ENCODE measurements at regions not wholly inside any gene's neighbourhood (a gene's known extent, or its start where the extent isn't known, plus 50 kb on each side); places are given as distances from the start of the nearest gene placed in this dataset.
A peak's percentile ranks its signal among the peaks of the same experiment; 100 is the strongest.

DNA sequence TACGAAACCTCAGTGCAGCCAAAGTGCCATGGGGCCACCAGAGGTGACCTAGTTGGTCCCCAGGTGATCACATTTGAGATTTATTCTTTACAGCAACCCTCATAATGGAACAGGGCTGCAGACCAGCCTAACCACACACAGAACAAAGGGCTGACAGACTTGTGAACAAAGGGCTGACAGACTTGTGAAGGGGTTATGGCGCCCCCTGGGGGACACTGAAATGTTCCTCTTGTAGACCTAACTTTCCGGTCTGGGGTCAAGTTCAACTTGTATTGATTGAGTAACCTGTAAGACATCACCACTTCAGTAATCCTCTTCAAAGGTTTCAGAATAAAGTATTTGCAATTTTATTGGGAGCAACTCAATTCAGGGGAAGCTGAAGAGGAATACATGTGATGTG lies 175.9 kb upstream of the RPS6KA3 start:
- Histone ChIP-seq H3F3A (ENCODE audit: low read length, unreplicated experiment) (no peaks in the 10 kb centered on the region), H3K27me3 (ENCODE audit: low read length) (no peaks in the 10 kb centered on the region), H2AFZ (ENCODE audit: low read length) (no peak overlapping the region), H3K9me2 (replicated peaks; ENCODE audit: low read length) (no peaks in the 10 kb centered on the region), H3K4me3 (ENCODE audit: low read length) (no peak overlapping the region), H3K9ac (ENCODE audit: low read length) (no peak overlapping the region), H3K9me3 (ENCODE audit: low read length) (no peaks in the 10 kb centered on the region), H3K4me1 (ENCODE audit: insufficient read depth, low read length) (peaks cover 3% of the 10 kb centered on the region; the same call in 1 of the 2 replicates), H3K4me2 (ENCODE audit: low read length) (no peak overlapping the region), H4K20me1 (ENCODE audit: low read length) (no peaks in the 10 kb centered on the region), H3K36me3 (ENCODE audit: low read depth, low read length) (no peaks in the 10 kb centered on the region), H3K79me2 (ENCODE audit: low read length) (no peaks in the 10 kb centered on the region), H3K27ac (ENCODE audit: low read length) (no peak overlapping the region)
- peak; percentile 74 for ATAC-seq
- no TSS peak for BruUV-seq (replicated peaks)
- intact Hi-C loops (cut with micrococcal nuclease), result loop anchor here (1.0 to 5.0 kb wide), 2 partner anchors 80 to 189 kb away; no protein-coding TSS in a partner anchor
- no peak for TF ChIP-seq EZH2 (IDR thresholded peaks at IDR 0.05; ENCODE audit: low read length, unreplicated experiment)
- TF ChIP-seq, protein P1, sequence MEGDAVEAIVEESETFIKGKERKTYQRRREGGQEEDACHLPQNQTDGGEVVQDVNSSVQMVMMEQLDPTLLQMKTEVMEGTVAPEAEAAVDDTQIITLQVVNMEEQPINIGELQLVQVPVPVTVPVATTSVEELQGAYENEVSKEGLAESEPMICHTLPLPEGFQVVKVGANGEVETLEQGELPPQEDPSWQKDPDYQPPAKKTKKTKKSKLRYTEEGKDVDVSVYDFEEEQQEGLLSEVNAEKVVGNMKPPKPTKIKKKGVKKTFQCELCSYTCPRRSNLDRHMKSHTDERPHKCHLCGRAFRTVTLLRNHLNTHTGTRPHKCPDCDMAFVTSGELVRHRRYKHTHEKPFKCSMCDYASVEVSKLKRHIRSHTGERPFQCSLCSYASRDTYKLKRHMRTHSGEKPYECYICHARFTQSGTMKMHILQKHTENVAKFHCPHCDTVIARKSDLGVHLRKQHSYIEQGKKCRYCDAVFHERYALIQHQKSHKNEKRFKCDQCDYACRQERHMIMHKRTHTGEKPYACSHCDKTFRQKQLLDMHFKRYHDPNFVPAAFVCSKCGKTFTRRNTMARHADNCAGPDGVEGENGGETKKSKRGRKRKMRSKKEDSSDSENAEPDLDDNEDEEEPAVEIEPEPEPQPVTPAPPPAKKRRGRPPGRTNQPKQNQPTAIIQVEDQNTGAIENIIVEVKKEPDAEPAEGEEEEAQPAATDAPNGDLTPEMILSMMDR (conservative IDR thresholded peaks at IDR 0.05; ENCODE audit: low read depth, low read length), result peak; percentile 80
- ChIA-PET CTCF (no interaction called here), POLR2A (ENCODE audit: unreplicated experiment) (no interaction called here)
- peak; percentile 86 for DNase-seq

- intact Hi-C loops (cut with micrococcal nuclease), result loop anchor here (5.0 kb wide), 1 partner anchor 79 kb away; no protein-coding TSS in a partner anchor
- BruUV-seq (replicated peaks), result no TSS peak
- TF ChIP-seq EZH2phosphoT487 (IDR thresholded peaks at IDR 0.05; ENCODE audit: borderline replicate concordance, low read length), result no peak
- TF ChIP-seq, protein P1 (conservative IDR thresholded peaks at IDR 0.05; ENCODE audit: low read depth, low read length), result no peak
- no peak for TF ChIP-seq EZH2 (IDR thresholded peaks at IDR 0.05; ENCODE audit: low read length, unreplicated experiment)
- H3K4me1 ChIP-seq (ENCODE audit: insufficient read depth, low read length), result peaks cover 3% of the 10 kb centered on the region; the same call in 1 of the 2 replicates
- H3K9ac ChIP-seq (ENCODE audit: low read length), result no peak overlapping the region
- H3K9me2 ChIP-seq (replicated peaks; ENCODE audit: low read length), result no peaks in the 10 kb centered on the region
- H3K9me3 ChIP-seq (ENCODE audit: low read length), result no peaks in the 10 kb centered on the region
- H3F3A ChIP-seq (ENCODE audit: low read length, unreplicated experiment), result no peaks in the 10 kb centered on the region
- no peak overlapping the region for H3K4me2 ChIP-seq (ENCODE audit: low read length)
- CTCF ChIA-PET, result no interaction called here
- no peaks in the 10 kb centered on the region for H3K79me2 ChIP-seq (ENCODE audit: low read length)
- H3K27ac ChIP-seq (ENCODE audit: low read length), result no peak overlapping the region
- no peaks in the 10 kb centered on the region for H3K36me3 ChIP-seq (ENCODE audit: low read depth, low read length)
- H3K27me3 ChIP-seq (ENCODE audit: low read length), result no peaks in the 10 kb centered on the region
- DNase-seq, result no peak
- no peaks in the 10 kb centered on the region for H4K20me1 ChIP-seq (ENCODE audit: low read length)
- H3K4me3 ChIP-seq (ENCODE audit: low read length), result no peak overlapping the region
- ATAC-seq, result no peak
- POLR2A ChIA-PET (ENCODE audit: unreplicated experiment), result no interaction called here
- H2AFZ ChIP-seq (ENCODE audit: low read length), result no peak overlapping the region
Measured at GRCh38 chrX:20441123-20441522, 174.4 kb upstream of the RPS6KA3 start.

DNA sequence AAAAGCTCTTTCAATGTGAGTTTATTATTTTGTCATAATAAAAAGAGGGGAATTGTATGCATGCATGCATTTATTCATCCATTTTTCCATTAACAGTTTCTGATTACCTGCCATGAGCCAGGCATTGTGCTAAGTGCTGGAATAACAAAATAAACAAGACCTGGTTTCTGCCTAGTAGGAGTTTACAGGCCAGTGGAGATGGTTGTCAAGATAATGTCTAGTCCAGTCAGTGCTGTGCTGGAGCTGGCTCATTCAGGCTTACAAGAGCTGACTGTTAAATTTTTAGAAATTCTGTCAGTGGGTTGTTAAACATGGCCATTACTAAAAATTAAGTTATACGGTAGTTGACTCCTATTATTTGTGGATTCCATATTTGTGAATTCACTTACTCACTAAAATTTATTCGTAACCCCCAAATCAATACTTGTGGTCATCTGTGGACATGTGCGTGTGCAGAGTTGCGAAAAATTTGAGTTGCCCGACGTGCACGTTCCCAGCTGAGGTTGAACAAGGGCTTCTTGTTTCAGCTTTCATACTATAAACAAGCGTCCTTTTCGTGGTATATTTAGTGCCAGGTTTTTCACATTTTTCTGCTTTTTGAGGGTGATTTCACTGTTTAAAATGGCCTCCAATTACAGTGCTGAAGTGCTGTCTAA lies 172.3 kb upstream of the RPS6KA3 start:
- ATAC-seq, result no peak
- intact Hi-C loops (cut with micrococcal nuclease), result loop anchor here (10.0 kb wide), 1 partner anchor 54 kb away; no protein-coding TSS in a partner anchor
- CTCF ChIA-PET, result no interaction called here

More for the DNA sequence above, 172.3 kb upstream of the RPS6KA3 start:
- Histone ChIP-seq H3K9me2 (replicated peaks; ENCODE audit: low read length) (no peaks in the 10 kb centered on the region), H2AFZ (ENCODE audit: low read length) (no peak overlapping the region), H3K4me3 (ENCODE audit: low read length) (no peak overlapping the region), H3K36me3 (ENCODE audit: low read depth, low read length) (no peaks in the 10 kb centered on the region), H3K79me2 (ENCODE audit: low read length) (no peaks in the 10 kb centered on the region), H3K27ac (ENCODE audit: low read length) (no peak overlapping the region), H3K4me2 (ENCODE audit: low read length) (no peak overlapping the region), H4K20me1 (ENCODE audit: low read length) (no peaks in the 10 kb centered on the region), H3F3A (ENCODE audit: low read length, unreplicated experiment) (no peaks in the 10 kb centered on the region), H3K4me1 (ENCODE audit: insufficient read depth, low read length) (peaks cover 3% of the 10 kb centered on the region; the same call in 1 of the 2 replicates), H3K9ac (ENCODE audit: low read length) (no peak overlapping the region), H3K27me3 (ENCODE audit: low read length) (no peaks in the 10 kb centered on the region), H3K9me3 (ENCODE audit: low read length) (no peaks in the 10 kb centered on the region)
- TF ChIP-seq EZH2phosphoT487 (IDR thresholded peaks at IDR 0.05; ENCODE audit: borderline replicate concordance, low read length), result no peak
- TF ChIP-seq, protein P1 (conservative IDR thresholded peaks at IDR 0.05; ENCODE audit: low read depth, low read length), result no peak
- TF ChIP-seq EZH2 (IDR thresholded peaks at IDR 0.05; ENCODE audit: low read length, unreplicated experiment), result no peak
- POLR2A ChIA-PET (ENCODE audit: unreplicated experiment), result no interaction called here
- DNase-seq, result no peak
- BruUV-seq (replicated peaks), result no TSS peak

Measured in PC-3 (cell line).